HG03108 (cell line): ENCODE measurements at regions not wholly inside any gene's neighbourhood (a gene's known extent, or its start where the extent isn't known, plus 50 kb on each side); places are given as distances from the start of the nearest gene placed in this dataset.
"Not testable (repeated sequence)": the region's sequence is repeated elsewhere in the genome, so short reads cannot be mapped to it uniquely, and the experiment has no call there.

ENCODE experiments used
- ATAC-seq: cut with Tn5 transposase; IDR thresholded peaks from one replicate; pipeline ENCODE4 v1.9.1; 2021; ENCODE audit warnings: moderate library complexity; ENCODE audit not compliant: unreplicated experiment

GRCh38 chr10:64765498-64765897, 1244.3 kb downstream of the REEP3 start:
- ATAC-seq, result no peak

GRCh38 chr10:64771253-64772050, 1250.3 kb downstream of the REEP3 start:
- ATAC-seq, result no peak

GRCh38 chr10:64773357-64773756, 1252.2 kb downstream of the REEP3 start:
- ATAC-seq, result no peak

- ATAC-seq, result not testable (repeated sequence)
Observed at GRCh38 chr10:64784451-64784850, 1263.2 kb downstream of the REEP3 start.

GRCh38 chr10:64785816-64786215, 1264.6 kb downstream of the REEP3 start:
- no peak for ATAC-seq

GRCh38 chr10:64786989-64787388, 1265.8 kb downstream of the REEP3 start:
- no peak for ATAC-seq

GRCh38 chr10:64795847-64796246, 1274.6 kb downstream of the REEP3 start:
- no peak for ATAC-seq

- ATAC-seq, result no peak
Observed at GRCh38 chr10:64798297-64798696, 1277.1 kb downstream of the REEP3 start.

GRCh38 chr10:64808233-64808632, 1287.0 kb downstream of the REEP3 start:
- not testable (repeated sequence) for ATAC-seq

- ATAC-seq, result not testable (repeated sequence)
Observed at GRCh38 chr10:64810046-64810445, 1288.8 kb downstream of the REEP3 start.

GRCh38 chr10:64813391-64813790, 1292.2 kb downstream of the REEP3 start:
- no peak for ATAC-seq

GRCh38 chr10:64814201-64814600, 1293.0 kb downstream of the REEP3 start:
- no peak for ATAC-seq

- ATAC-seq, result no peak
Observed at GRCh38 chr10:64829888-64830412, 1308.7 kb downstream of the REEP3 start.

- no peak for ATAC-seq
Observed at GRCh38 chr10:64830869-64831268, 1309.7 kb downstream of the REEP3 start.

- ATAC-seq, result no peak
Observed at GRCh38 chr10:64840341-64840740, 1319.1 kb downstream of the REEP3 start.

GRCh38 chr10:64846700-64847099, 1325.5 kb downstream of the REEP3 start:
- no peak for ATAC-seq

GRCh38 chr10:64855941-64856340, 1334.7 kb downstream of the REEP3 start:
- ATAC-seq, result no peak

GRCh38 chr10:64859911-64860310, 1338.7 kb downstream of the REEP3 start:
- ATAC-seq, result no peak

GRCh38 chr10:64863836-64864235, 1342.6 kb downstream of the REEP3 start:
- ATAC-seq, result no peak

- no peak for ATAC-seq
Observed at GRCh38 chr10:64867501-64867962, 1346.3 kb downstream of the REEP3 start.

GRCh38 chr10:64873088-64873487, 1351.9 kb downstream of the REEP3 start:
- no peak for ATAC-seq

GRCh38 chr10:64873959-64874358, 1352.8 kb downstream of the REEP3 start:
- no peak for ATAC-seq

GRCh38 chr10:64880546-64880945, 1359.3 kb downstream of the REEP3 start:
- no peak for ATAC-seq
